Lower lobe of right lung (tissue), 2 donors: ENCODE measurements at regions not wholly inside any gene's neighbourhood (a gene's known extent, or its start where the extent isn't known, plus 50 kb on each side); places are given as distances from the start of the nearest gene placed in this dataset.
A peak's percentile ranks its signal among the peaks of the same experiment; 100 is the strongest.

Experiments
- ATAC-seq, 2 donors: fragments of 200-7000 bp; cut with Tn5 transposase; one replicate each; pipeline ENCODE4 v1.9.1; 2020 to 2022; ENCODE audit warnings: mild to moderate bottlenecking in 2 of 2, moderate library complexity in 2 of 2
- DNase-seq: peaks from one replicate; pipeline ENCODE4 v3.0.0-alpha.2; 2020
- H3K27ac ChIP-seq: fragments of 200-600 bp; one replicate; pipeline ENCODE4 v1.8.0; 2022
- H3K27me3 ChIP-seq: fragments of 200-600 bp; one replicate; pipeline ENCODE4 v1.8.0; 2022; ENCODE audit warnings: low read depth
- H3K36me3 ChIP-seq: fragments of 200-600 bp; one replicate; pipeline ENCODE4 v1.8.0; 2022; ENCODE audit warnings: mild to moderate bottlenecking
- H3K4me1 ChIP-seq: fragments of 200-600 bp; one replicate; pipeline ENCODE4 v1.8.0; 2022
- H3K4me3 ChIP-seq: fragments of 200-600 bp; one replicate; pipeline ENCODE4 v1.8.0; 2022; ENCODE audit warnings: mild to moderate bottlenecking
- H3K9me3 ChIP-seq: fragments of 200-600 bp; one replicate; pipeline ENCODE4 v1.8.0; 2022
- CTCF ChIP-seq: fragments of 200-600 bp; IDR thresholded peaks from one replicate; pipeline ENCODE4 v1.8.0; 2022; ENCODE audit warnings: antibody characterized with exemption, mild to moderate bottlenecking
- intact Hi-C: fragments of 100-400 bp; cut with DNase I; formaldehyde crosslinking; loops from one replicate; pipeline ENCODE4 v1.11.0; 2022
- donor health status: DM: no; HTN: yes; CAD: no; lungs with severe emphysema.

GRCh38 chr2:207281436-207281835 lies 115.7 kb upstream of the KLF7 start:
- ATAC-seq (no peak), DNase-seq (no peak)
- Histone ChIP-seq H3K36me3 (no peaks in the 10 kb centered on the region), H3K4me3 (no peak overlapping the region), H3K27ac (no peak overlapping the region), H3K4me1 (peaks cover 14% of the 10 kb centered on the region), H3K27me3 (no peaks in the 10 kb centered on the region), H3K9me3 (no peaks in the 10 kb centered on the region)
- no peak for TF ChIP-seq CTCF
- intact Hi-C loops: no loop called here

GRCh38 chr2:207282916-207283315 lies 117.2 kb upstream of the KLF7 start:
- TF ChIP-seq CTCF: no peak
- DNase-seq: no peak
- no peaks in the 10 kb centered on the region for H3K27me3 ChIP-seq
- H3K36me3 ChIP-seq: no peaks in the 10 kb centered on the region
- peak in 1 of 2 donors; percentile 14 for ATAC-seq
- H3K27ac ChIP-seq: no peak overlapping the region
- no peak overlapping the region for H3K4me3 ChIP-seq
- H3K4me1 ChIP-seq: peaks cover 14% of the 10 kb centered on the region
- H3K9me3 ChIP-seq: no peaks in the 10 kb centered on the region
- intact Hi-C loops: no loop called here

- no peak overlapping the region for H3K4me3 ChIP-seq
- ATAC-seq: peak; percentile 79 to 90
- H3K9me3 ChIP-seq: no peaks in the 10 kb centered on the region
- no peaks in the 10 kb centered on the region for H3K27me3 ChIP-seq
- intact Hi-C loops: no loop called here
- no peak overlapping the region for H3K27ac ChIP-seq
- H3K4me1 ChIP-seq: peaks cover 14% of the 10 kb centered on the region
- no peaks in the 10 kb centered on the region for H3K36me3 ChIP-seq
- TF ChIP-seq CTCF: peak; percentile 36
- DNase-seq: peak; percentile 71
These were observed 117.6 kb upstream of the KLF7 start for GRCh38 chr2:207283356-207283755.

- H3K36me3 ChIP-seq: no peaks in the 10 kb centered on the region
- ATAC-seq (no peak), DNase-seq (no peak)
- no peaks in the 10 kb centered on the region for H3K9me3 ChIP-seq
- intact Hi-C loops: no loop called here
- peaks cover 23% of the 10 kb centered on the region for H3K4me1 ChIP-seq
- no peak overlapping the region for H3K27ac ChIP-seq
- H3K4me3 ChIP-seq: no peak overlapping the region
- H3K27me3 ChIP-seq: no peaks in the 10 kb centered on the region
- TF ChIP-seq CTCF: no peak
These were observed 119.1 kb upstream of the KLF7 start for GRCh38 chr2:207284556-207285472.

GRCh38 chr2:207285473-207285815 lies 119.7 kb upstream of the KLF7 start:
- Histone ChIP-seq H3K9me3 (no peaks in the 10 kb centered on the region), H3K27ac (no peak overlapping the region), H3K4me1 (peaks cover 23% of the 10 kb centered on the region), H3K27me3 (no peaks in the 10 kb centered on the region), H3K4me3 (no peak overlapping the region), H3K36me3 (no peaks in the 10 kb centered on the region)
- no peak for ATAC-seq
- no peak for DNase-seq
- intact Hi-C loops: no loop called here
- no peak for TF ChIP-seq CTCF
